ENCODE measurements at regions not wholly inside any gene's neighbourhood (a gene's known extent, or its start where the extent isn't known, plus 50 kb on each side); places are given as distances from the start of the nearest gene placed in this dataset.

DNA sequence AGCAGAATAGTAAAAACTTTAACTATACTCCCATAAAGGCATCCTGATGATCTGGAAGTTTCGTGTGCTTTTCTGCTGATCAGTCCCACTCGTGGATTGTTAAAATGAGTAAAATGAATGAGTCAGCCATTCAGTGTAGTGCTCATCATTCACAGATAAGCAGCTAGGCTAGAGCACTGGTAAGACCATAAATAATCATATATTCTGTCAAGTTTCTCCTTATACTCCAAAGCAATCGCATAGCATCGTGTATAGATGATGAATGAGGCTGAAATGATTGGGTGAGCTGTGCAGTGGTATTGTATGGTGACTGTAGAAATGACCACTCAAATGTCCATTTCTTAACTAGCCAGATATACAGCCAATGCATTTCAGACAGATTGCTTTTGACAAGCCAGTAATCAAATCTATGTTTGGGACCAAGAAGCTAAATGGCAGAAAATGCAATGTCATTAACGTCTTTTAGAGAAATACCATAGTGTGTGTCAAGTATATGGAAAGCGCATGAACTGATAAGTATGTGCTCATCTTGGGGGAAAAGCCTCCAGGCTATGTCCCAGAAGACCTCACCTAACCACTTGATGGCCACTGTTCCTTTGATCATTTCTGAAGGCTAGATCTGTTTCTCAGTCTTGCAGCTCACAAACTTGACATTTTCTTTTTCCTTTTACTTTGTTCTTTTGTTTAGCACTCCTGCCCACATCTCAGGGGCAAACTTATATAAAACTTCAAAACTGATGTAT lies 227.2 kb upstream of the FAM3C start:
- no peaks in the 10 kb centered on the region for H3K9me2 ChIP-seq (ENCODE audit: insufficient read depth)
- no peaks in the 10 kb centered on the region for H3K79me2 ChIP-seq (ENCODE audit: insufficient read depth, low read length)
- H3K27me3 ChIP-seq (ENCODE audit: insufficient read depth, low read length) = no peaks in the 10 kb centered on the region
- RAD21 ChIA-PET (ENCODE audit: low non-redundant PET in 1 of 2, low total read pairs in 2 of 2, uncharacterized antibody in 2 of 2, unreplicated experiment in 2 of 2) = no interaction called here
- BruUV-seq (replicated peaks) = no TSS peak
- H2AFZ ChIP-seq (ENCODE audit: low read depth, low read length, poor library complexity, severe bottlenecking) = no peak overlapping the region
- ATAC-seq (no peak), DNase-seq (ENCODE audit: low read depth, low spot score) (no peak)
- CTCF ChIA-PET = no interaction called here
- POLR2A ChIA-PET = no interaction called here
- H4K20me1 ChIP-seq (ENCODE audit: insufficient read depth) = no peaks in the 10 kb centered on the region
- H3K9me3 ChIP-seq (ENCODE audit: control insufficient read depth in 1 of 2, insufficient read depth in 1 of 2, low read depth in 1 of 2, low read length in 2 of 2) = no peaks in the 10 kb centered on the region
- TF ChIP-seq, protein P1, sequence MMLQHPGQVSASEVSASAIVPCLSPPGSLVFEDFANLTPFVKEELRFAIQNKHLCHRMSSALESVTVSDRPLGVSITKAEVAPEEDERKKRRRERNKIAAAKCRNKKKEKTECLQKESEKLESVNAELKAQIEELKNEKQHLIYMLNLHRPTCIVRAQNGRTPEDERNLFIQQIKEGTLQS (IDR thresholded peaks at IDR 0.05) = no peak
- no peak for TF ChIP-seq SIN3A (IDR thresholded peaks at IDR 0.05; ENCODE audit: low read depth)
- no peak for TF ChIP-seq ZNF274 (IDR thresholded peaks at IDR 0.05; ENCODE audit: low read depth, low read length)
- no peak for TF ChIP-seq POLR2AphosphoS5 (IDR thresholded peaks at IDR 0.05; ENCODE audit: low read depth, low read length)
- TF ChIP-seq SRF (IDR thresholded peaks at IDR 0.05; ENCODE audit: low read depth) = no peak
- no peak for TF ChIP-seq POLR2A (IDR thresholded peaks at IDR 0.05; ENCODE audit: borderline replicate concordance, extremely low read depth, insufficient read depth, insufficient read length)
- TF ChIP-seq EGR1 (IDR thresholded peaks at IDR 0.05; ENCODE audit: low read depth) = no peak
- TF ChIP-seq, protein P2, sequence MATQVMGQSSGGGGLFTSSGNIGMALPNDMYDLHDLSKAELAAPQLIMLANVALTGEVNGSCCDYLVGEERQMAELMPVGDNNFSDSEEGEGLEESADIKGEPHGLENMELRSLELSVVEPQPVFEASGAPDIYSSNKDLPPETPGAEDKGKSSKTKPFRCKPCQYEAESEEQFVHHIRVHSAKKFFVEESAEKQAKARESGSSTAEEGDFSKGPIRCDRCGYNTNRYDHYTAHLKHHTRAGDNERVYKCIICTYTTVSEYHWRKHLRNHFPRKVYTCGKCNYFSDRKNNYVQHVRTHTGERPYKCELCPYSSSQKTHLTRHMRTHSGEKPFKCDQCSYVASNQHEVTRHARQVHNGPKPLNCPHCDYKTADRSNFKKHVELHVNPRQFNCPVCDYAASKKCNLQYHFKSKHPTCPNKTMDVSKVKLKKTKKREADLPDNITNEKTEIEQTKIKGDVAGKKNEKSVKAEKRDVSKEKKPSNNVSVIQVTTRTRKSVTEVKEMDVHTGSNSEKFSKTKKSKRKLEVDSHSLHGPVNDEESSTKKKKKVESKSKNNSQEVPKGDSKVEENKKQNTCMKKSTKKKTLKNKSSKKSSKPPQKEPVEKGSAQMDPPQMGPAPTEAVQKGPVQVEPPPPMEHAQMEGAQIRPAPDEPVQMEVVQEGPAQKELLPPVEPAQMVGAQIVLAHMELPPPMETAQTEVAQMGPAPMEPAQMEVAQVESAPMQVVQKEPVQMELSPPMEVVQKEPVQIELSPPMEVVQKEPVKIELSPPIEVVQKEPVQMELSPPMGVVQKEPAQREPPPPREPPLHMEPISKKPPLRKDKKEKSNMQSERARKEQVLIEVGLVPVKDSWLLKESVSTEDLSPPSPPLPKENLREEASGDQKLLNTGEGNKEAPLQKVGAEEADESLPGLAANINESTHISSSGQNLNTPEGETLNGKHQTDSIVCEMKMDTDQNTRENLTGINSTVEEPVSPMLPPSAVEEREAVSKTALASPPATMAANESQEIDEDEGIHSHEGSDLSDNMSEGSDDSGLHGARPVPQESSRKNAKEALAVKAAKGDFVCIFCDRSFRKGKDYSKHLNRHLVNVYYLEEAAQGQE (IDR thresholded peaks at IDR 0.05; ENCODE audit: low read depth) = no peak
- TF ChIP-seq CBX3 (IDR thresholded peaks at IDR 0.05; ENCODE audit: low read depth) = no peak
- TF ChIP-seq, protein P3, sequence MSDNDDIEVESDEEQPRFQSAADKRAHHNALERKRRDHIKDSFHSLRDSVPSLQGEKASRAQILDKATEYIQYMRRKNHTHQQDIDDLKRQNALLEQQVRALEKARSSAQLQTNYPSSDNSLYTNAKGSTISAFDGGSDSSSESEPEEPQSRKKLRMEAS (IDR thresholded peaks at IDR 0.05) = no peak
- TF ChIP-seq, protein P4, sequence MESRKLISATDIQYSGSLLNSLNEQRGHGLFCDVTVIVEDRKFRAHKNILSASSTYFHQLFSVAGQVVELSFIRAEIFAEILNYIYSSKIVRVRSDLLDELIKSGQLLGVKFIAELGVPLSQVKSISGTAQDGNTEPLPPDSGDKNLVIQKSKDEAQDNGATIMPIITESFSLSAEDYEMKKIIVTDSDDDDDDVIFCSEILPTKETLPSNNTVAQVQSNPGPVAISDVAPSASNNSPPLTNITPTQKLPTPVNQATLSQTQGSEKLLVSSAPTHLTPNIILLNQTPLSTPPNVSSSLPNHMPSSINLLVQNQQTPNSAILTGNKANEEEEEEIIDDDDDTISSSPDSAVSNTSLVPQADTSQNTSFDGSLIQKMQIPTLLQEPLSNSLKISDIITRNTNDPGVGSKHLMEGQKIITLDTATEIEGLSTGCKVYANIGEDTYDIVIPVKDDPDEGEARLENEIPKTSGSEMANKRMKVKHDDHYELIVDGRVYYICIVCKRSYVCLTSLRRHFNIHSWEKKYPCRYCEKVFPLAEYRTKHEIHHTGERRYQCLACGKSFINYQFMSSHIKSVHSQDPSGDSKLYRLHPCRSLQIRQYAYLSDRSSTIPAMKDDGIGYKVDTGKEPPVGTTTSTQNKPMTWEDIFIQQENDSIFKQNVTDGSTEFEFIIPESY (IDR thresholded peaks at IDR 0.05; ENCODE audit: extremely low read depth, insufficient replicate concordance, low read length) = no peak
- no peak for TF ChIP-seq TCF7L2 (IDR thresholded peaks at IDR 0.05; ENCODE audit: borderline replicate concordance, extremely low read depth, insufficient read depth, insufficient read length)
- TF ChIP-seq EZH2phosphoT487 (IDR thresholded peaks at IDR 0.05; ENCODE audit: borderline replicate concordance) = no peak
- TF ChIP-seq RAD21 (IDR thresholded peaks at IDR 0.05; ENCODE audit: low read depth) = no peak
- no peak for TF ChIP-seq ELF1 (IDR thresholded peaks at IDR 0.05; ENCODE audit: borderline replicate concordance, low read depth)
- no peak for TF ChIP-seq FOSL1 (IDR thresholded peaks at IDR 0.05; ENCODE audit: low read depth)
- no peak for TF ChIP-seq ZFX (IDR thresholded peaks at IDR 0.05)
- TF ChIP-seq, protein P5, sequence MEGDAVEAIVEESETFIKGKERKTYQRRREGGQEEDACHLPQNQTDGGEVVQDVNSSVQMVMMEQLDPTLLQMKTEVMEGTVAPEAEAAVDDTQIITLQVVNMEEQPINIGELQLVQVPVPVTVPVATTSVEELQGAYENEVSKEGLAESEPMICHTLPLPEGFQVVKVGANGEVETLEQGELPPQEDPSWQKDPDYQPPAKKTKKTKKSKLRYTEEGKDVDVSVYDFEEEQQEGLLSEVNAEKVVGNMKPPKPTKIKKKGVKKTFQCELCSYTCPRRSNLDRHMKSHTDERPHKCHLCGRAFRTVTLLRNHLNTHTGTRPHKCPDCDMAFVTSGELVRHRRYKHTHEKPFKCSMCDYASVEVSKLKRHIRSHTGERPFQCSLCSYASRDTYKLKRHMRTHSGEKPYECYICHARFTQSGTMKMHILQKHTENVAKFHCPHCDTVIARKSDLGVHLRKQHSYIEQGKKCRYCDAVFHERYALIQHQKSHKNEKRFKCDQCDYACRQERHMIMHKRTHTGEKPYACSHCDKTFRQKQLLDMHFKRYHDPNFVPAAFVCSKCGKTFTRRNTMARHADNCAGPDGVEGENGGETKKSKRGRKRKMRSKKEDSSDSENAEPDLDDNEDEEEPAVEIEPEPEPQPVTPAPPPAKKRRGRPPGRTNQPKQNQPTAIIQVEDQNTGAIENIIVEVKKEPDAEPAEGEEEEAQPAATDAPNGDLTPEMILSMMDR (IDR thresholded peaks at IDR 0.05 in 2 of 3, conservative IDR thresholded peaks at IDR 0.05 in 1 of 3; ENCODE audit: borderline replicate concordance in 1 of 3, insufficient read depth in 1 of 3, low read depth in 2 of 3, low read length in 2 of 3) = no peak
- no peak for TF ChIP-seq JUND (IDR thresholded peaks at IDR 0.05)
- H3K9ac ChIP-seq (ENCODE audit: low read length) = no peak overlapping the region
- H3K4me1 ChIP-seq (ENCODE audit: control insufficient read depth in 1 of 2, insufficient read depth in 2 of 2, low read length in 2 of 2) = no peaks in the 10 kb centered on the region
- no peak overlapping the region for H3K4me2 ChIP-seq (ENCODE audit: low read length)
- intact Hi-C loops (cut with micrococcal nuclease) = no loop called here
- H3K27ac ChIP-seq (ENCODE audit: low read depth, low read length) = no peak overlapping the region
- H3K36me3 ChIP-seq (ENCODE audit: control insufficient read depth in 1 of 2, insufficient read depth in 2 of 2, low read length in 2 of 2) = no peaks in the 10 kb centered on the region
- H3K4me3 ChIP-seq (replicated peaks in 1 of 2; ENCODE audit: low read depth in 1 of 2, low read length in 2 of 2) = no peak overlapping the region
